SK-N-SH treated with all-trans-retinoic acid at 6 μM for 48 hours (cell line): ENCODE measurements at regions not wholly inside any gene's neighbourhood (a gene's known extent, or its start where the extent isn't known, plus 50 kb on each side); places are given as distances from the start of the nearest gene placed in this dataset.

Experiments used
- OSR1 ChIP-seq: fragments of 250-450 bp; sonication (Bioruptor Pico); IDR thresholded peaks from 2 replicates; pipeline ENCODE4 v1.8.0; 2022; ENCODE audit warnings: moderate library complexity, mild to moderate bottlenecking, inconsistent platforms
- SNAI2 ChIP-seq: fragments of 250-450 bp; sonication (Bioruptor Pico); IDR thresholded peaks from 2 replicates; pipeline ENCODE4 v1.5.0; 2020; ENCODE audit warnings: mild to moderate bottlenecking, moderate library complexity
- TOX ChIP-seq: fragments of 250-450 bp; sonication (Bioruptor Pico); IDR thresholded peaks from 2 replicates; pipeline ENCODE4 v1.8.0; 2021; ENCODE audit warnings: mild to moderate bottlenecking, moderate library complexity, borderline replicate concordance

DNA sequence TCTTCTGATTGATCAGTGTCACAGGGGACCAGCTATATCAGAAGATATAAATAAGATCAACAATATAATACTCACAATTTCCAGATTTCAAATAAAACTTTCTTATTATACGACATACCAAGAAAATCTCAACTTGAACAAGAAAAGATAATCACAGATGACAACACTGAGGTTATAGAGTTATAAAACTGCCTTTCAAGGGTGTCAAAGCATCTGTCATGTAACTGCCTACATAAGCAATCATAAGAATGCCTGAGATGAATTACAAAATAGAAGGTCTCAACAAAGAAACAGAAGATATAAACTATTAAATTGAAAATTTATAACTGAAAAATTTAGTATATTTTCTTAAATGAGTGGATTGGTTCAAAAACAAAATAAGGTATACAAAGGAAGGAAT, 659.2 kb downstream of the SLC16A7 start:
- TF ChIP-seq SNAI2 (CRISPR knock-in tag) (no peak), TOX (CRISPR knock-in tag) (no peak), OSR1 (no peak)
